H1 (cell line): ENCODE measurements at regions not wholly inside any gene's neighbourhood (a gene's known extent, or its start where the extent isn't known, plus 50 kb on each side); places are given as distances from the start of the nearest gene placed in this dataset.

Experiments used
- CTCF ChIP-seq, 3 experiments: IDR thresholded peaks; 1 replicate in 2 of 3; 2 replicates in 1 of 3; pipeline versions ENCODE4 v1.5.1 to v1.6.1; 2011; ENCODE audit warnings: low read length in 3 of 3, mild to moderate bottlenecking in 3 of 3, inconsistent platforms in 2 of 3, low read depth in 1 of 3, moderate library complexity in 1 of 3; ENCODE audit not compliant: insufficient read depth in 1 of 3; ENCODE audit errors: control extremely low read depth in 1 of 3
- POLR2A ChIP-seq, 2 experiments: IDR thresholded peaks; 1 replicate in 1 of 2; 2 replicates in 1 of 2; pipeline ENCODE4 v1.6.1; 2011; ENCODE audit warnings: low read depth in 2 of 2, low read length in 2 of 2, mild to moderate bottlenecking in 2 of 2; ENCODE audit errors: control extremely low read depth in 1 of 2

- TF ChIP-seq POLR2A (IDR thresholded peaks at IDR 0.05; ENCODE audit: control extremely low read depth in 1 of 2, low read depth in 2 of 2, low read length in 2 of 2), result no peak
- no peak for TF ChIP-seq CTCF (IDR thresholded peaks at IDR 0.05; ENCODE audit: control extremely low read depth in 1 of 3, insufficient read depth in 1 of 3, low read depth in 1 of 3, low read length in 3 of 3)
Measured at GRCh38 chr17:62309396-62309795, 71.0 kb upstream of the EFCAB3 start.
